Loucy (cell line): ENCODE measurements at regions not wholly inside any gene's neighbourhood (a gene's known extent, or its start where the extent isn't known, plus 50 kb on each side); places are given as distances from the start of the nearest gene placed in this dataset.

Source experiments
- H2AFZ ChIP-seq: fragments of 200-600 bp; sonication (generic); 2 replicates; pipeline ENCODE4 v1.6.0; 2016; ENCODE audit warnings: antibody characterized with exemption, mild to moderate bottlenecking, low read length, moderate library complexity
- H3F3A ChIP-seq: fragments of 200-600 bp; 2 replicates; pipeline ENCODE4 v1.6.0; 2016; ENCODE audit warnings: antibody characterized with exemption, low read depth, mild to moderate bottlenecking
- H3K27me3 ChIP-seq: fragments of 200-600 bp; sonication (generic); 2 replicates; pipeline ENCODE4 v1.6.1; 2014; ENCODE audit warnings: low read length, mild to moderate bottlenecking; ENCODE audit not compliant: insufficient read depth, poor library complexity, severe bottlenecking
- H3K36me3 ChIP-seq: fragments of 200-600 bp; sonication (generic); 2 replicates; pipeline ENCODE4 v1.6.1; 2016; ENCODE audit warnings: low read length; ENCODE audit not compliant: insufficient read depth
- H3K4me1 ChIP-seq: fragments of 200-600 bp; sonication (generic); 2 replicates; pipeline ENCODE4 v1.5.1; 2014; ENCODE audit warnings: low read length, mild to moderate bottlenecking; ENCODE audit not compliant: insufficient read depth, poor library complexity, severe bottlenecking
- H3K4me2 ChIP-seq: fragments of 200-600 bp; sonication (generic); 2 replicates; pipeline ENCODE4 v1.6.0; 2014; ENCODE audit warnings: antibody characterized with exemption, low read length, low read depth, mild to moderate bottlenecking; ENCODE audit not compliant: poor library complexity, severe bottlenecking
- H3K4me3 ChIP-seq: fragments of 200-600 bp; sonication (generic); 2 replicates; pipeline ENCODE4 v1.5.1; 2014; ENCODE audit warnings: low read length, mild to moderate bottlenecking, mixed read lengths; ENCODE audit not compliant: poor library complexity, severe bottlenecking
- H3K79me2 ChIP-seq: fragments of 200-600 bp; sonication (generic); 2 replicates; pipeline ENCODE4 v1.6.1; 2014; ENCODE audit warnings: low read length; ENCODE audit not compliant: insufficient read depth
- H3K9ac ChIP-seq: fragments of 200-600 bp; sonication (generic); 2 replicates; pipeline ENCODE4 v1.6.0; 2014; ENCODE audit warnings: mild to moderate bottlenecking, low read depth, low read length, moderate library complexity; ENCODE audit not compliant: poor library complexity, severe bottlenecking
- H3K9me2 ChIP-seq: fragments of 200-600 bp; sonication (generic); replicated peaks from 2 replicates; pipeline ENCODE4 v1.6.1; 2016; ENCODE audit warnings: low read depth, low read length, mixed read lengths
- H3K9me3 ChIP-seq: fragments of 200-600 bp; sonication (generic); 2 replicates; pipeline ENCODE4 v1.6.1; 2014; ENCODE audit warnings: mild to moderate bottlenecking, antibody characterized with exemption, low read length, low read depth; ENCODE audit not compliant: insufficient read depth
- H4K20me1 ChIP-seq: fragments of 200-600 bp; sonication (generic); 2 replicates; pipeline ENCODE4 v1.6.0; 2014; ENCODE audit warnings: antibody characterized with exemption, low read length, mild to moderate bottlenecking; ENCODE audit not compliant: insufficient read depth, poor library complexity, severe bottlenecking
- CTCF ChIP-seq: fragments of 200-600 bp; sonication (generic); conservative IDR thresholded peaks from 2 replicates; pipeline ENCODE4 v1.5.1; 2014; ENCODE audit warnings: mild to moderate bottlenecking, antibody characterized with exemption, low read length
- EZH2phosphoT487 ChIP-seq: fragments of 200-600 bp; IDR thresholded peaks from 2 replicates; pipeline ENCODE4 v1.6.1; 2018; ENCODE audit warnings: antibody characterized with exemption, mild to moderate bottlenecking, moderate library complexity, borderline replicate concordance

GRCh38 chr4:136032391-136032790 lies 1499.9 kb downstream of the PCDH18 start:
- TF ChIP-seq CTCF (no peak), EZH2phosphoT487 (no peak)
- Histone ChIP-seq H3K4me1 (no peaks in the 10 kb centered on the region), H3K4me3 (no peak overlapping the region)

GRCh38 chr4:136025540-136025939 lies 1506.8 kb downstream of the PCDH18 start:
- no peak overlapping the region for H3K4me2 ChIP-seq

More at GRCh38 chr4:136032391-136032790, 1499.9 kb downstream of the PCDH18 start:
- Histone ChIP-seq H3K9me2 (no peaks in the 10 kb centered on the region), H4K20me1 (no peaks in the 10 kb centered on the region), H3K4me2 (no peak overlapping the region), H3K27me3 (no peaks in the 10 kb centered on the region), H3F3A (no peaks in the 10 kb centered on the region), H3K9ac (no peak overlapping the region), H3K9me3 (no peaks in the 10 kb centered on the region), H3K36me3 (no peaks in the 10 kb centered on the region), H2AFZ (no peak overlapping the region), H3K79me2 (no peaks in the 10 kb centered on the region)

GRCh38 chr4:136017556-136017955 lies 1514.7 kb downstream of the PCDH18 start:
- no peaks in the 10 kb centered on the region for H3K79me2 ChIP-seq
- no peaks in the 10 kb centered on the region for H3K27me3 ChIP-seq
- H3K4me1 ChIP-seq, result no peaks in the 10 kb centered on the region
- no peaks in the 10 kb centered on the region for H3F3A ChIP-seq
- H3K4me3 ChIP-seq, result no peak overlapping the region
- no peaks in the 10 kb centered on the region for H3K36me3 ChIP-seq
- no peak overlapping the region for H2AFZ ChIP-seq
- no peaks in the 10 kb centered on the region for H3K9me3 ChIP-seq
- no peak overlapping the region for H3K9ac ChIP-seq
- H4K20me1 ChIP-seq, result no peaks in the 10 kb centered on the region
- TF ChIP-seq CTCF (no peak), EZH2phosphoT487 (no peak)
- no peak overlapping the region for H3K4me2 ChIP-seq
- no peaks in the 10 kb centered on the region for H3K9me2 ChIP-seq

More at GRCh38 chr4:136025540-136025939, 1506.8 kb downstream of the PCDH18 start:
- Histone ChIP-seq H2AFZ (no peak overlapping the region), H3K9ac (no peak overlapping the region), H3K4me3 (no peak overlapping the region), H3K36me3 (no peaks in the 10 kb centered on the region), H3F3A (no peaks in the 10 kb centered on the region), H3K79me2 (no peaks in the 10 kb centered on the region), H3K9me2 (no peaks in the 10 kb centered on the region), H4K20me1 (no peaks in the 10 kb centered on the region), H3K27me3 (no peaks in the 10 kb centered on the region), H3K9me3 (no peaks in the 10 kb centered on the region), H3K4me1 (no peaks in the 10 kb centered on the region)
- TF ChIP-seq CTCF, result no peak
- no peak for TF ChIP-seq EZH2phosphoT487
